Calu3 (cell line): ENCODE measurements at regions not wholly inside any gene's neighbourhood (a gene's known extent, or its start where the extent isn't known, plus 50 kb on each side); places are given as distances from the start of the nearest gene placed in this dataset.

Experiments used
- BruUV-seq: library from RNA; stranded (reverse); fragments of 400-500 nt; replicated peaks from 2 replicates; lab custom pipeline; 2021; lab: Mats Ljungman, UMichigan
- CTCF ChIA-PET: fragments of 300-600 bp; sonication (Branson Sonifier 250); formaldehyde crosslinking; loops from one replicate; lab custom pipeline; 2022; ENCODE audit warnings: antibody characterized with exemption; lab: Charles Lee
- DNase-seq: peaks from one replicate; pipeline ENCODE4 v3.0.0; 2022
- H3K27ac Mint-ChIP-seq: one replicate; pipeline ENCODE4 v1.8.0; 2022; ENCODE audit warnings: mixed read lengths; ENCODE audit not compliant: unreplicated experiment
- H3K27me3 Mint-ChIP-seq: one replicate; pipeline ENCODE4 v1.8.0; 2022; ENCODE audit warnings: mixed read lengths; ENCODE audit not compliant: unreplicated experiment
- H3K36me3 Mint-ChIP-seq: one replicate; pipeline ENCODE4 v1.8.0; 2022; ENCODE audit warnings: mild to moderate bottlenecking, moderate library complexity, mixed read lengths; ENCODE audit not compliant: insufficient read depth, unreplicated experiment
- H3K4me1 Mint-ChIP-seq: one replicate; pipeline ENCODE4 v1.8.0; 2022; ENCODE audit warnings: mild to moderate bottlenecking, low read depth, mixed read lengths; ENCODE audit not compliant: unreplicated experiment
- H3K4me3 Mint-ChIP-seq: one replicate; pipeline ENCODE4 v1.8.0; 2022; ENCODE audit warnings: mild to moderate bottlenecking, low read depth, moderate library complexity, mixed read lengths; ENCODE audit not compliant: unreplicated experiment
- H3K9me3 Mint-ChIP-seq: one replicate; pipeline ENCODE4 v1.8.0; 2022; ENCODE audit warnings: low read depth, mixed read lengths; ENCODE audit not compliant: unreplicated experiment
- CTCF ChIP-seq: fragments of 200-600 bp; IDR thresholded peaks from one replicate; pipeline ENCODE4 v1.8.0; 2022; ENCODE audit warnings: antibody characterized with exemption; ENCODE audit not compliant: unreplicated experiment
- intact Hi-C: fragments of 100-400 bp; cut with micrococcal nuclease; formaldehyde crosslinking; loops from one replicate; pipeline ENCODE4 v1.10.0; 2022; ENCODE audit not compliant: unreplicated experiment

DNA sequence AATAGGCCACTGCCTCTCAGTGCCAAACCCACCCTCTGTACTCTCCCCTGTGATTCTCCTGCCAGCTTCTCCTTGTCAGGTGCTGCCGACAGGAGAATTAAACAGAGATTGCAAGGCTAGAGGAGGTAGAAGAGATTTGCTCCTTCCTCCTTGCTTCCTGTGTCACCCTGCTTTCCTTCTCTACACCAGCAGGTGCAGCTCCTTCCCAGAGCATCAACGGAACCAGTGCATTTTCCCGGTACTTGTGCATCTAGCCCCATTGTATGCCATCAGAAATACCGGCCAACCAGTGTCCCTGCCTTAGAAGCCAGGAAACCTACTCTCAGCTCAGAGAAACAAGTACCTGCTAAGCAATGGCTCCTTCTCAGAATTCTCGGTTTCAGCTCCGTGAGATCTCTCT is 253.2 kb downstream of the SUCLA2 start:
- no TSS peak for BruUV-seq
- no peak for DNase-seq
- TF ChIP-seq CTCF: no peak
- H3K27me3 Mint-ChIP-seq: peaks cover 12% of the 10 kb centered on the region
- H3K4me3 Mint-ChIP-seq: no peak overlapping the region
- H3K9me3 Mint-ChIP-seq: no peaks in the 10 kb centered on the region
- H3K36me3 Mint-ChIP-seq: no peaks in the 10 kb centered on the region
- no peak overlapping the region for H3K27ac Mint-ChIP-seq
- intact Hi-C loops: no loop called here
- CTCF ChIA-PET: no interaction called here
- no peaks in the 10 kb centered on the region for H3K4me1 Mint-ChIP-seq

DNA sequence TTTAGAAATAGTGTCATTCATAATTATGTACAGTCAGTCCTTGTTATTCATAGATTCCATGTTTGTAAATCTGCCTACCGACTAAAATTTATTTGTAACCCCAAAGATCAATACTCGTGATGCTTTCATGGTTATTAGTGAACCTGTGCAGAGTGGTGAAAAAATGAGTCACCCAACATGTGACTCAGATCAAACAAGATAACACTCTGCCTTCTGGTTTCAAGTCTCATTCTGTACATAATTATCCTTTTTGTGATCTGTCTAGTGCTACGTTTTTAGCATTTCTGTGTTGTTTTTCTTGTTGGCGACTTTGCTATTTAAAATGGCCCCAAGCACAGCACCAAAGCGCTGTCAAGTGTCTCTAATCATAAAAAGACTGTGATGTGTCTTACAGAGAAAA is 274.7 kb downstream of the SUCLA2 start:
- no TSS peak for BruUV-seq
- H3K27me3 Mint-ChIP-seq: no peaks in the 10 kb centered on the region
- no peak overlapping the region for H3K4me3 Mint-ChIP-seq
- CTCF ChIA-PET: no interaction called here
- TF ChIP-seq CTCF: no peak
- H3K4me1 Mint-ChIP-seq: peaks cover 15% of the 10 kb centered on the region
- peak overlapping the region; percentile 59 for H3K27ac Mint-ChIP-seq
- peaks cover 11% of the 10 kb centered on the region for H3K36me3 Mint-ChIP-seq
- intact Hi-C loops: loop anchor here (1.0 kb wide), 1 partner anchor 18 kb away; no protein-coding TSS in a partner anchor
- DNase-seq: no peak
- H3K9me3 Mint-ChIP-seq: no peaks in the 10 kb centered on the region

GRCh38 chr13:47723898-47724297 is 277.2 kb downstream of the SUCLA2 start:
- no peak for DNase-seq
- Mint-ChIP-seq H3K36me3 (peaks cover 11% of the 10 kb centered on the region), H3K9me3 (no peaks in the 10 kb centered on the region), H3K27ac (no peak overlapping the region), H3K27me3 (no peaks in the 10 kb centered on the region), H3K4me3 (no peak overlapping the region), H3K4me1 (peaks cover 15% of the 10 kb centered on the region)
- intact Hi-C loops: no loop called here
- CTCF ChIA-PET: no interaction called here
- TF ChIP-seq CTCF: no peak
- BruUV-seq: no TSS peak

GRCh38 chr13:47719164-47719563 is 281.9 kb downstream of the SUCLA2 start:
- no peak for DNase-seq
- no peaks in the 10 kb centered on the region for H3K27me3 Mint-ChIP-seq
- CTCF ChIA-PET: no interaction called here
- H3K4me3 Mint-ChIP-seq: no peak overlapping the region
- no peak overlapping the region for H3K27ac Mint-ChIP-seq
- TF ChIP-seq CTCF: no peak
- H3K9me3 Mint-ChIP-seq: no peaks in the 10 kb centered on the region
- H3K36me3 Mint-ChIP-seq: no peaks in the 10 kb centered on the region
- H3K4me1 Mint-ChIP-seq: no peaks in the 10 kb centered on the region
- intact Hi-C loops: no loop called here
- no TSS peak for BruUV-seq
